ENCODE measurements at regions not wholly inside any gene's neighbourhood (a gene's known extent, or its start where the extent isn't known, plus 50 kb on each side); places are given as distances from the start of the nearest gene placed in this dataset.

GRCh38 chr13:60765700-60766411 lies 368.8 kb downstream of the TDRD3 start:
- DNase-seq = no peak
- Mint-ChIP-seq H3K4me1 (no peaks in the 10 kb centered on the region), H3K4me3 (no peak overlapping the region), H3K9me3 (peaks cover 19 to 24% of the 10 kb centered on the region in 2 donors), H3K27ac (no peak overlapping the region), H3K27me3 (ENCODE audit: low read depth in 2 of 2) (no peaks in the 10 kb centered on the region), H3K36me3 (peaks cover 22% of the 10 kb centered on the region)
- H3K36me3 ChIP-seq (ENCODE audit: control insufficient read depth, insufficient read depth, low read length) = no peaks in the 10 kb centered on the region
- H3K4me1 ChIP-seq (ENCODE audit: control insufficient read depth, insufficient read depth, low read length) = no peaks in the 10 kb centered on the region
- no peak overlapping the region for H3K4me3 ChIP-seq (ENCODE audit: low read length)
- no peak for ATAC-seq
- peaks cover 3% of the 10 kb centered on the region for H3K9me3 ChIP-seq (ENCODE audit: control insufficient read depth, insufficient read depth, low read length)
- no peak overlapping the region for H3K27ac ChIP-seq (ENCODE audit: low read length)
- no peaks in the 10 kb centered on the region for H3K27me3 ChIP-seq (ENCODE audit: control insufficient read depth, insufficient read depth, low read length)
- 79% methylated on average over 5 of the region's 5 CpGs for WGBS (ENCODE audit: insufficient coverage)
- TF ChIP-seq, protein P1, sequence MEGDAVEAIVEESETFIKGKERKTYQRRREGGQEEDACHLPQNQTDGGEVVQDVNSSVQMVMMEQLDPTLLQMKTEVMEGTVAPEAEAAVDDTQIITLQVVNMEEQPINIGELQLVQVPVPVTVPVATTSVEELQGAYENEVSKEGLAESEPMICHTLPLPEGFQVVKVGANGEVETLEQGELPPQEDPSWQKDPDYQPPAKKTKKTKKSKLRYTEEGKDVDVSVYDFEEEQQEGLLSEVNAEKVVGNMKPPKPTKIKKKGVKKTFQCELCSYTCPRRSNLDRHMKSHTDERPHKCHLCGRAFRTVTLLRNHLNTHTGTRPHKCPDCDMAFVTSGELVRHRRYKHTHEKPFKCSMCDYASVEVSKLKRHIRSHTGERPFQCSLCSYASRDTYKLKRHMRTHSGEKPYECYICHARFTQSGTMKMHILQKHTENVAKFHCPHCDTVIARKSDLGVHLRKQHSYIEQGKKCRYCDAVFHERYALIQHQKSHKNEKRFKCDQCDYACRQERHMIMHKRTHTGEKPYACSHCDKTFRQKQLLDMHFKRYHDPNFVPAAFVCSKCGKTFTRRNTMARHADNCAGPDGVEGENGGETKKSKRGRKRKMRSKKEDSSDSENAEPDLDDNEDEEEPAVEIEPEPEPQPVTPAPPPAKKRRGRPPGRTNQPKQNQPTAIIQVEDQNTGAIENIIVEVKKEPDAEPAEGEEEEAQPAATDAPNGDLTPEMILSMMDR (IDR thresholded peaks at IDR 0.05) = no peak
- intact Hi-C loops (cut with micrococcal nuclease) = no loop called here

GRCh38 chr13:60759499-60759898 lies 362.5 kb downstream of the TDRD3 start:
- H3K27me3 ChIP-seq (ENCODE audit: control insufficient read depth, insufficient read depth, low read length) = no peaks in the 10 kb centered on the region
- no peaks in the 10 kb centered on the region for H3K36me3 ChIP-seq (ENCODE audit: control insufficient read depth, insufficient read depth, low read length)
- ATAC-seq = no peak
- H3K4me3 ChIP-seq (ENCODE audit: low read length) = no peak overlapping the region
- TF ChIP-seq, protein P1 (IDR thresholded peaks at IDR 0.05) = no peak
- no peaks in the 10 kb centered on the region for H3K4me1 ChIP-seq (ENCODE audit: control insufficient read depth, insufficient read depth, low read length)
- Mint-ChIP-seq H3K36me3 (peaks cover 22% of the 10 kb centered on the region), H3K4me3 (no peak overlapping the region), H3K4me1 (no peaks in the 10 kb centered on the region), H3K27ac (no peak overlapping the region), H3K27me3 (ENCODE audit: low read depth in 2 of 2) (no peaks in the 10 kb centered on the region), H3K9me3 (peaks cover 16 to 27% of the 10 kb centered on the region in 2 donors)
- DNase-seq = no peak
- no peak overlapping the region for H3K27ac ChIP-seq (ENCODE audit: low read length)
- WGBS (ENCODE audit: insufficient coverage) = 19% methylated on average over 7 of the region's 9 CpGs
- intact Hi-C loops (cut with micrococcal nuclease) = no loop called here
- H3K9me3 ChIP-seq (ENCODE audit: control insufficient read depth, insufficient read depth, low read length) = no peaks in the 10 kb centered on the region

- 58% methylated on average over 1 of the region's 1 CpG for WGBS (ENCODE audit: insufficient coverage)
- no peak overlapping the region for H3K4me3 ChIP-seq (ENCODE audit: low read length)
- intact Hi-C loops (cut with micrococcal nuclease) = no loop called here
- DNase-seq (no peak), ATAC-seq (no peak)
- no peaks in the 10 kb centered on the region for H3K36me3 ChIP-seq (ENCODE audit: control insufficient read depth, insufficient read depth, low read length)
- TF ChIP-seq, protein P1 (IDR thresholded peaks at IDR 0.05) = no peak
- Mint-ChIP-seq H3K9me3 (peaks cover 16 to 29% of the 10 kb centered on the region in 2 donors), H3K27me3 (ENCODE audit: low read depth in 2 of 2) (no peaks in the 10 kb centered on the region), H3K27ac (no peak overlapping the region), H3K4me1 (no peaks in the 10 kb centered on the region), H3K36me3 (peaks cover 22% of the 10 kb centered on the region), H3K4me3 (no peak overlapping the region)
- no peaks in the 10 kb centered on the region for H3K4me1 ChIP-seq (ENCODE audit: control insufficient read depth, insufficient read depth, low read length)
- no peaks in the 10 kb centered on the region for H3K9me3 ChIP-seq (ENCODE audit: control insufficient read depth, insufficient read depth, low read length)
- no peak overlapping the region for H3K27ac ChIP-seq (ENCODE audit: low read length)
- H3K27me3 ChIP-seq (ENCODE audit: control insufficient read depth, insufficient read depth, low read length) = no peaks in the 10 kb centered on the region
These were observed 361.6 kb downstream of the TDRD3 start for GRCh38 chr13:60758637-60759036.

Measured in natural killer cell (primary cell).